ENCODE measurements at regions not wholly inside any gene's neighbourhood (a gene's known extent, or its start where the extent isn't known, plus 50 kb on each side); places are given as distances from the start of the nearest gene placed in this dataset.

GRCh38 chr21:39040494-39041110 lies 142.6 kb downstream of the PSMG1 start:
- H3K4me3 ChIP-seq (ENCODE audit: low read depth, low read length), result no peak overlapping the region
- TF ChIP-seq, protein P1, sequence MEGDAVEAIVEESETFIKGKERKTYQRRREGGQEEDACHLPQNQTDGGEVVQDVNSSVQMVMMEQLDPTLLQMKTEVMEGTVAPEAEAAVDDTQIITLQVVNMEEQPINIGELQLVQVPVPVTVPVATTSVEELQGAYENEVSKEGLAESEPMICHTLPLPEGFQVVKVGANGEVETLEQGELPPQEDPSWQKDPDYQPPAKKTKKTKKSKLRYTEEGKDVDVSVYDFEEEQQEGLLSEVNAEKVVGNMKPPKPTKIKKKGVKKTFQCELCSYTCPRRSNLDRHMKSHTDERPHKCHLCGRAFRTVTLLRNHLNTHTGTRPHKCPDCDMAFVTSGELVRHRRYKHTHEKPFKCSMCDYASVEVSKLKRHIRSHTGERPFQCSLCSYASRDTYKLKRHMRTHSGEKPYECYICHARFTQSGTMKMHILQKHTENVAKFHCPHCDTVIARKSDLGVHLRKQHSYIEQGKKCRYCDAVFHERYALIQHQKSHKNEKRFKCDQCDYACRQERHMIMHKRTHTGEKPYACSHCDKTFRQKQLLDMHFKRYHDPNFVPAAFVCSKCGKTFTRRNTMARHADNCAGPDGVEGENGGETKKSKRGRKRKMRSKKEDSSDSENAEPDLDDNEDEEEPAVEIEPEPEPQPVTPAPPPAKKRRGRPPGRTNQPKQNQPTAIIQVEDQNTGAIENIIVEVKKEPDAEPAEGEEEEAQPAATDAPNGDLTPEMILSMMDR (IDR thresholded peaks at IDR 0.05; ENCODE audit: borderline replicate concordance, insufficient read depth, low read depth, low read length), result no peak

- no peak overlapping the region for H3K4me3 ChIP-seq (ENCODE audit: low read depth, low read length)
- TF ChIP-seq, protein P1 (IDR thresholded peaks at IDR 0.05; ENCODE audit: borderline replicate concordance, insufficient read depth, low read depth, low read length), result no peak
Measured at GRCh38 chr21:39037807-39038405, 145.3 kb downstream of the PSMG1 start.

GRCh38 chr21:39036581-39036980 lies 146.7 kb downstream of the PSMG1 start:
- TF ChIP-seq, protein P1 (IDR thresholded peaks at IDR 0.05; ENCODE audit: borderline replicate concordance, insufficient read depth, low read depth, low read length), result no peak
- no peak overlapping the region for H3K4me3 ChIP-seq (ENCODE audit: low read depth, low read length)

GRCh38 chr21:39034590-39035536 lies 148.4 kb downstream of the PSMG1 start:
- no peak overlapping the region for H3K4me3 ChIP-seq (ENCODE audit: low read depth, low read length)
- TF ChIP-seq, protein P1 (IDR thresholded peaks at IDR 0.05; ENCODE audit: borderline replicate concordance, insufficient read depth, low read depth, low read length), result no peak

DNA sequence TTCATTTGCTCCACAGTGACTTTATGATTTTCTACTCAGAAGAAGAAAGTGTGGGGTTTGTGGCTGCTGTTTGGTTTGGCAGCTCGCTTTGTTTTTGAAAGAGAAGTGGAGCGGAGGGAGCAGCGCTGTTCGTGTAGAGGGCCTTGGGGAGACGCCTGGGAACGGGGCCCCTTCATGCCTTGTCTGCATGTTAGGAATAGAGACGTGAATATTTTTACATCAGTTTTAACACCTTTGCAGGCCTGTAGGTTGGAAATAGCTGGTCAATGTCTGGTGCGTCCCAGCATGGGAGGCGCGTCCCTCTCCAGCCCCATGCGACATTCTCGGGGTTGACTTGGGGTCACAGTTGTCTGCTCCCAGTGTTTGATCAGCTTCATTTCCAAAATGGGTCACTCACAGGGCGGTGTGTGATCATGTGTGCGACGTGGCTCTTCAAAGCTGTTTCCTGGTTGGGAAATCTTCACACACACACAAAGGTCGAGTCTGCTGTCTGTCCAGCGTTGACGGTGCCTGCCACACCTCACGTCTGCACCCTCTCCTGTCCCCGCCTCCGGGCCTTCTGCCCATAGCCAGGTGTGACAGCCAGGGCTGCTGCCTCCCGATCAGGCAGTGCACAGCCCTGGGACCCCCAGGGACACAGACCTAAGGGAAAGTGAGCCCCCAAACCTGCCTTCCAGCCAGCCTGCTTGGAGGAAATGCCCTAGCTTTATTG lies 149.2 kb downstream of the PSMG1 start:
- no peak overlapping the region for H3K4me3 ChIP-seq (ENCODE audit: low read depth, low read length)
- TF ChIP-seq, protein P1 (IDR thresholded peaks at IDR 0.05; ENCODE audit: borderline replicate concordance, insufficient read depth, low read depth, low read length), result no peak

- TF ChIP-seq, protein P1 (IDR thresholded peaks at IDR 0.05; ENCODE audit: borderline replicate concordance, insufficient read depth, low read depth, low read length), result no peak
Measured at GRCh38 chr21:39029900-39030884, 153.1 kb downstream of the PSMG1 start.

More at GRCh38 chr21:39029900-39030884, 153.1 kb downstream of the PSMG1 start:
- H3K4me3 ChIP-seq (ENCODE audit: low read depth, low read length), result no peak overlapping the region

All from GM12875 (cell line).